ENCODE measurements at regions not wholly inside any gene's neighbourhood (a gene's known extent, or its start where the extent isn't known, plus 50 kb on each side); places are given as distances from the start of the nearest gene placed in this dataset.

- TF ChIP-seq, protein P1, sequence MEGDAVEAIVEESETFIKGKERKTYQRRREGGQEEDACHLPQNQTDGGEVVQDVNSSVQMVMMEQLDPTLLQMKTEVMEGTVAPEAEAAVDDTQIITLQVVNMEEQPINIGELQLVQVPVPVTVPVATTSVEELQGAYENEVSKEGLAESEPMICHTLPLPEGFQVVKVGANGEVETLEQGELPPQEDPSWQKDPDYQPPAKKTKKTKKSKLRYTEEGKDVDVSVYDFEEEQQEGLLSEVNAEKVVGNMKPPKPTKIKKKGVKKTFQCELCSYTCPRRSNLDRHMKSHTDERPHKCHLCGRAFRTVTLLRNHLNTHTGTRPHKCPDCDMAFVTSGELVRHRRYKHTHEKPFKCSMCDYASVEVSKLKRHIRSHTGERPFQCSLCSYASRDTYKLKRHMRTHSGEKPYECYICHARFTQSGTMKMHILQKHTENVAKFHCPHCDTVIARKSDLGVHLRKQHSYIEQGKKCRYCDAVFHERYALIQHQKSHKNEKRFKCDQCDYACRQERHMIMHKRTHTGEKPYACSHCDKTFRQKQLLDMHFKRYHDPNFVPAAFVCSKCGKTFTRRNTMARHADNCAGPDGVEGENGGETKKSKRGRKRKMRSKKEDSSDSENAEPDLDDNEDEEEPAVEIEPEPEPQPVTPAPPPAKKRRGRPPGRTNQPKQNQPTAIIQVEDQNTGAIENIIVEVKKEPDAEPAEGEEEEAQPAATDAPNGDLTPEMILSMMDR (IDR thresholded peaks at IDR 0.05 in 4 of 5, conservative IDR thresholded peaks at IDR 0.05 in 1 of 5) = no peak
- no peak for TF ChIP-seq POLR2A (IDR thresholded peaks at IDR 0.05)
Measured at GRCh38 chr18:47549021-47549540, 297.6 kb upstream of the SKOR2 start.

All from gastrocnemius medialis (tissue), 4 donors.